GM21737 (cell line): ENCODE measurements at regions not wholly inside any gene's neighbourhood (a gene's known extent, or its start where the extent isn't known, plus 50 kb on each side); places are given as distances from the start of the nearest gene placed in this dataset.

Source experiments
- ATAC-seq: cut with Tn5 transposase; IDR thresholded peaks from one replicate; pipeline ENCODE4 v1.9.1; 2021; ENCODE audit warnings: mild to moderate bottlenecking, moderate library complexity; ENCODE audit not compliant: unreplicated experiment

GRCh38 chr7:116083796-116084195 is 53.2 kb upstream of the TFEC start:
- no peak for ATAC-seq

GRCh38 chr7:116086547-116087045 is 56.0 kb upstream of the TFEC start:
- ATAC-seq: no peak

- ATAC-seq: no peak
Observed at GRCh38 chr7:116087291-116087690, 56.7 kb upstream of the TFEC start.

GRCh38 chr7:116087984-116088383 is 57.4 kb upstream of the TFEC start:
- ATAC-seq: no peak

- ATAC-seq: no peak
Observed at GRCh38 chr7:116089293-116089692, 58.7 kb upstream of the TFEC start.

- ATAC-seq: no peak
Observed at GRCh38 chr7:116093516-116094301, 63.1 kb upstream of the TFEC start.

- ATAC-seq: no peak
Observed at GRCh38 chr7:116095396-116095795, 64.8 kb upstream of the TFEC start.

- ATAC-seq: no peak
Observed at GRCh38 chr7:116097365-116098009, 66.9 kb upstream of the TFEC start.

- no peak for ATAC-seq
Observed at GRCh38 chr7:116098175-116098574, 67.6 kb upstream of the TFEC start.

GRCh38 chr7:116100626-116101025 is 70.1 kb upstream of the TFEC start:
- ATAC-seq: no peak

- ATAC-seq: no peak
Observed at GRCh38 chr7:116101704-116102103, 71.1 kb upstream of the TFEC start.

GRCh38 chr7:116111475-116111874 is 80.9 kb upstream of the TFEC start:
- no peak for ATAC-seq

GRCh38 chr7:116113310-116113709 is 82.7 kb upstream of the TFEC start:
- ATAC-seq: no peak

GRCh38 chr7:116120839-116121238 is 89.5 kb upstream of the TES start:
- no peak for ATAC-seq

GRCh38 chr7:116122972-116123595 is 87.3 kb upstream of the TES start:
- ATAC-seq: no peak

GRCh38 chr7:116128139-116128538 is 82.2 kb upstream of the TES start:
- ATAC-seq: no peak

- no peak for ATAC-seq
Observed at GRCh38 chr7:116135306-116135705, 75.0 kb upstream of the TES start.

- ATAC-seq: peak; percentile 98
Observed at GRCh38 chr7:116138202-116138801, 72.0 kb upstream of the TES start.

GRCh38 chr7:116139007-116139406 is 71.3 kb upstream of the TES start:
- no peak for ATAC-seq

GRCh38 chr7:116139807-116140206 is 70.5 kb upstream of the TES start:
- ATAC-seq: no peak

GRCh38 chr7:116142374-116142773 is 68.0 kb upstream of the TES start:
- no peak for ATAC-seq
